GM12892 (cell line): ENCODE measurements at regions not wholly inside any gene's neighbourhood (a gene's known extent, or its start where the extent isn't known, plus 50 kb on each side); places are given as distances from the start of the nearest gene placed in this dataset.

Source experiments
- POLR2A ChIP-seq: IDR thresholded peaks from 2 replicates; pipeline ENCODE4 v1.6.1; 2011; ENCODE audit warnings: low read depth, low read length, control low read depth
- TAF1 ChIP-seq: IDR thresholded peaks from 2 replicates; pipeline ENCODE4 v1.6.1; 2011; ENCODE audit warnings: low read depth, mild to moderate bottlenecking, control low read depth, low read length, borderline replicate concordance

- TF ChIP-seq POLR2A (no peak), TAF1 (no peak)
These were observed 1263.1 kb downstream of the KCNT2 start for GRCh38 chr1:195345149-195345548.
